ENCODE measurements at regions not wholly inside any gene's neighbourhood (a gene's known extent, or its start where the extent isn't known, plus 50 kb on each side); places are given as distances from the start of the nearest gene placed in this dataset.

- Histone ChIP-seq H3K79me2 (ENCODE audit: insufficient read depth, low read length) (no peaks in the 10 kb centered on the region), H3K4me3 (ENCODE audit: insufficient read depth, low read length) (no peak overlapping the region)
- no peak for TF ChIP-seq CTCF (IDR thresholded peaks at IDR 0.05; ENCODE audit: extremely low read depth, low read depth, low read length)
Observed at GRCh38 chr15:38614621-38615020, 50.0 kb upstream of the RASGRP1 start.

GRCh38 chr15:38617831-38618230 is 53.2 kb upstream of the RASGRP1 start:
- Histone ChIP-seq H2AFZ (ENCODE audit: low read length) (no peak overlapping the region), H3K36me3 (ENCODE audit: insufficient read depth, low read length) (no peaks in the 10 kb centered on the region), H3K27me3 (ENCODE audit: insufficient read depth, low read length) (peaks cover 49% of the 10 kb centered on the region), H3K79me2 (ENCODE audit: insufficient read depth, low read length) (no peaks in the 10 kb centered on the region), H3K27ac (ENCODE audit: low read depth, low read length) (no peak overlapping the region), H4K20me1 (ENCODE audit: insufficient read depth, low read length) (no peaks in the 10 kb centered on the region), H3K4me2 (ENCODE audit: insufficient read depth, low read length) (no peak overlapping the region), H3K4me1 (ENCODE audit: insufficient read depth, low read length) (no peaks in the 10 kb centered on the region), H3K9me3 (ENCODE audit: low read depth, low read length) (no peaks in the 10 kb centered on the region), H3K4me3 (ENCODE audit: insufficient read depth, low read length) (no peak overlapping the region)
- TF ChIP-seq CTCF (IDR thresholded peaks at IDR 0.05; ENCODE audit: extremely low read depth, low read depth, low read length) = no peak
- no peak for DNase-seq (ENCODE audit: insufficient read length, low spot score, missing footprints)

More at GRCh38 chr15:38614621-38615020, 50.0 kb upstream of the RASGRP1 start:
- Histone ChIP-seq H4K20me1 (ENCODE audit: insufficient read depth, low read length) (no peaks in the 10 kb centered on the region), H2AFZ (ENCODE audit: low read length) (no peak overlapping the region), H3K27me3 (ENCODE audit: insufficient read depth, low read length) (peaks cover 45% of the 10 kb centered on the region), H3K36me3 (ENCODE audit: insufficient read depth, low read length) (no peaks in the 10 kb centered on the region), H3K4me2 (ENCODE audit: insufficient read depth, low read length) (no peak overlapping the region), H3K9me3 (ENCODE audit: low read depth, low read length) (no peaks in the 10 kb centered on the region), H3K4me1 (ENCODE audit: insufficient read depth, low read length) (no peaks in the 10 kb centered on the region), H3K27ac (ENCODE audit: low read depth, low read length) (no peak overlapping the region)
- DNase-seq (ENCODE audit: insufficient read length, low spot score, missing footprints) = no peak

- Histone ChIP-seq H3K9me3 (ENCODE audit: low read depth, low read length) (no peaks in the 10 kb centered on the region), H3K36me3 (ENCODE audit: insufficient read depth, low read length) (no peaks in the 10 kb centered on the region), H3K27ac (ENCODE audit: low read depth, low read length) (no peak overlapping the region), H4K20me1 (ENCODE audit: insufficient read depth, low read length) (no peaks in the 10 kb centered on the region), H3K4me2 (ENCODE audit: insufficient read depth, low read length) (no peak overlapping the region), H2AFZ (ENCODE audit: low read length) (no peak overlapping the region), H3K27me3 (ENCODE audit: insufficient read depth, low read length) (peaks cover 46% of the 10 kb centered on the region), H3K4me1 (ENCODE audit: insufficient read depth, low read length) (no peaks in the 10 kb centered on the region), H3K4me3 (ENCODE audit: insufficient read depth, low read length) (no peak overlapping the region), H3K79me2 (ENCODE audit: insufficient read depth, low read length) (no peaks in the 10 kb centered on the region)
- no peak for DNase-seq (ENCODE audit: insufficient read length, low spot score, missing footprints)
- no peak for TF ChIP-seq CTCF (IDR thresholded peaks at IDR 0.05; ENCODE audit: extremely low read depth, low read depth, low read length)
Observed at GRCh38 chr15:38618242-38618955, 53.8 kb upstream of the RASGRP1 start.

- H3K4me1 ChIP-seq (ENCODE audit: insufficient read depth, low read length) = no peaks in the 10 kb centered on the region
- H3K36me3 ChIP-seq (ENCODE audit: insufficient read depth, low read length) = no peaks in the 10 kb centered on the region
- no peak for DNase-seq (ENCODE audit: insufficient read length, low spot score, missing footprints)
- H3K4me3 ChIP-seq (ENCODE audit: insufficient read depth, low read length) = no peak overlapping the region
- H3K9me3 ChIP-seq (ENCODE audit: low read depth, low read length) = no peaks in the 10 kb centered on the region
- H3K79me2 ChIP-seq (ENCODE audit: insufficient read depth, low read length) = no peaks in the 10 kb centered on the region
- no peaks in the 10 kb centered on the region for H4K20me1 ChIP-seq (ENCODE audit: insufficient read depth, low read length)
- TF ChIP-seq CTCF (IDR thresholded peaks at IDR 0.05; ENCODE audit: extremely low read depth, low read depth, low read length) = no peak
- no peak overlapping the region for H3K4me2 ChIP-seq (ENCODE audit: insufficient read depth, low read length)
- H2AFZ ChIP-seq (ENCODE audit: low read length) = no peak overlapping the region
- H3K27me3 ChIP-seq (ENCODE audit: insufficient read depth, low read length) = peaks cover 48% of the 10 kb centered on the region
- no peak overlapping the region for H3K27ac ChIP-seq (ENCODE audit: low read depth, low read length)
Observed at GRCh38 chr15:38620098-38620497, 55.5 kb upstream of the RASGRP1 start.

Measured in osteoblast (primary cell).